Left lobe of liver (tissue), 2 donors: ENCODE measurements at regions not wholly inside any gene's neighbourhood (a gene's known extent, or its start where the extent isn't known, plus 50 kb on each side); places are given as distances from the start of the nearest gene placed in this dataset.

Experiments used
- ATAC-seq: fragments of 200-7000 bp; cut with Tn5 transposase; one replicate; pipeline ENCODE4 v1.9.1; 2020; ENCODE audit warnings: mild to moderate bottlenecking, moderate library complexity
- DNase-seq: peaks from one replicate; pipeline ENCODE4 v3.0.0-alpha.2; 2020; ENCODE audit warnings: low spot score
- donor health status: DM: no; HTN: no; CAD: no; lungs with moderate emphysema.
- donor health status: DM: no; HTN: yes; CAD: no.

DNA sequence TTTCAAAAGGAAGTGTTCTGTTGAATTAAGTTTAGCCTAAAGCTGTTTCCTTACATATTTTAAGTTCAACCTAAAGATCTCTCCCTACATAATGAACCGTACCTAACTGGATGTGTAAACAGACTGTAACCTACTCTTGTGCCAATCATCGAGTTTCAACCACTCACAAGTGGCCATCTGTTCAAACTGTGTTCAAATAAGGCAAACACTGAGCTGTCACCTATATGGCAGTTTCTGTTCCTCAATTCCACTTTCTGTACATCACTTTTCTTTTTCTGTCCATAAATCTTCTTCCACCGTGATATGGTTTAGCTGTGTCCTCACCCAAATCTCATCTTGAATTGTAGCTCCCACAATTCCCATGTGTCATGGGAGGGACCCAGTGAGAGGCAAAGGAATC lies 428.6 kb downstream of the HACE1 start:
- DNase-seq: no peak
- no peak for ATAC-seq

DNA sequence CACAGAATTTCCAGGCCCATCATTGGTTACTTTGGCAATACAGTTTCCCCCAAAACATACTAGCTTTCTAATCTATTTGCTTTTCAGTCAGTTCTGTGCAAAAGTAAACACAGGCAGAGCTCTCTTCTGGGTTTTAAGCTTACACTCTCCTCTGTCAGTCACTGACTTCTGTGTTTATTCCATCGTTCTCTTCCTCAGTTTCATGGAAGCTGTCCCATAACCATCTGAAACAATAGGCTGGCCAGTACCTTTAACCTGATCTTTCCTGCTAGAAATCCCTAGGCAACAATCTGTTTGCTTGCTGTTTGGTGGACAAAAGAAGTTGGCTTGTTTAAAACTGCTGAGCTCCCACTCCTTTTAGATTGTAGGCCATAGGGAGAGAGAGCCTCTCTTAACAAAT lies 431.5 kb downstream of the HACE1 start:
- no peak for ATAC-seq

DNA sequence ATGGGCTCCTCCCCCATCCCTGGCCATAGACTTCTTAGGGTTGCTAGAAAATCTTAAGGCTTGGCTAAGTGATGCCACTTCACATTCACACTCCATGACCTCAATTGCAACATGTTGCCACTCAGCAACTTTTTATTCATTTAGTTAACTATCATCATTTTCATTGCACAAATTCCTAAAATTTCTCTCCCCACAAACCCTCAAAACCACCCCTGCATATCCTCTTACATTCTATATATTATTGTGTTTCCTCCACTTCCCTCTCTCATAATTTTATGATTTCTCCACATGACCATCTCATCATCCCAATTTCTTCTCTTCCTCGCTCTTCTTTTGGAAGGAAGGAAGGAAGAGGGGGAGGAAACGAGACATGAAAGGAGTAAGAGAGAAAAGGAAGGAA lies 436.0 kb downstream of the HACE1 start:
- DNase-seq (no peak), ATAC-seq (no peak)

More for the DNA sequence above, 431.5 kb downstream of the HACE1 start:
- no peak for DNase-seq

DNA sequence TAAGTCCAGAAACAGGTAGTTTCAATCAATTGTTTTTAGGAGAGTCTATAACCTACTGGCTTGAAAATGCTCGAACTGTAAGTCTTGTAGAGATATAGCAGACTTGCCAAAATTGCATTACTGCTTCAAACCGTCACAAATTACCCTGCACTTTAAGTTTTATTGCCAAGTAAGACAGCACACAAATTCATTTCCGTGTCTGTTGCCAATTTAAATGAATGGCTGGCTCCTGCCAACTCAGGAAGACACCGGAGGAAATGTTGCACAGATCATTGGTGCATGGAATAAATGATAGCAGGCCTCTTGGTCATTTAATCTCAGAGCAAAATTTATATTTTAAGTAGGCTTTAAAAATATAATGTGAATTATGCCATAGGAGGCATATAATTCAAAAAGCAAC lies 438.1 kb downstream of the HACE1 start:
- DNase-seq (no peak), ATAC-seq (no peak)

DNA sequence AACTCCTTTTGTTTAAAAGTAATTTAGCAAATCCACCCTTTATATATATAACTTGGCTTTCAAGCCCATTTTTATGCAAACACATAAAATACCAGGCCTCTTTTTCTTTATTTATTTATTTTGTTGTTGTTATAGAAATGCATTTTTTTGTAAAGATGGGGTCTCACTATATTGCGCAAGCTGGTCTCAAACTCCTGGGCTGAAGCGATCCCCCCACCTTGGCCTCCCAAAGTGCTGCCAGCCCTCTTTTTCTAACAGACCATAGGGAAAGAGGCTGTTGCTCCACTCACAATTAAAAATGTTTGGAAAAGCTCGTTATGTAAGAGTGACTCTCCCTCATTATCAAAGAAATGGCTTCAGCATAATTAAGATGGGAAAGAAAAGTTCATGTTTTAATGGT lies 440.9 kb downstream of the HACE1 start:
- DNase-seq (no peak), ATAC-seq (no peak)

DNA sequence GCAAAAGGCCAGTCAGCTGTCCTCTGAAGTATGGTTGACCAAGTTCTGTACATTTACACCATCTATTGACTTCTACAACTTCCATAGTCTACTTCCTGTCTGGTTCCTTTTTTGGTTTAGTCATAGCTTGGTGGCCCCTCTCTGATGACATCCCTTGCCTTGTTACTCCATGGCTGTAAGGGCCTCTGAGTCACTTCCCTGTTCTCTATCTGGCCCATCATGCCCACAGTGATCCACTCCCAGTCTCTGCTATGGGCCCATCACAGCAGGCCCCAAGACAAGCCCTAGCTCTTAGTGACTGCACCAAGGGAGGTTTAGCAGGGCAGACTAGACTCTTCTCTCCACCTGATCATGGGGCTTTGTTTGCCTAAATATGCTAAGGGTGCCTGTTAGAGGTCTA lies 441.6 kb downstream of the HACE1 start:
- ATAC-seq: no peak
- no peak for DNase-seq

DNA sequence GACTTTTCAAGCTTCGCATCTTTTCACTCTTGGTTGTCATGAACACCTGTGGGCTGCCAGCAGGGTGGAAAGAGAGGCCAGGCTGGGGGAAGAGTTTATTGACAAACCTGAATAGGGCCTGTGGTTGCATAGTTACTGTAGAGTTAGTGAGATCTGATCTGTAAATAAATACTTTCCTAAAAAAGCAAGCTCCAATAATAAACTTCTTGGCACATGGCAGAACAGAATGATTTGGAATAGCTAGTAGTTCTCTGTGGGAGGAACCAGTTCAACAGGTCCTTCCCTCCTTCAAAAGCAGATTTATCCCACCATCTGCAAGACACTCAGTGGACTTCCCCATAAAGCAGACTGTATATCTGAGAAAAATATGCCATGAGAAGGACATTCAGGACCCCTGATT lies 445.0 kb downstream of the HACE1 start:
- no peak for ATAC-seq
- DNase-seq: no peak

DNA sequence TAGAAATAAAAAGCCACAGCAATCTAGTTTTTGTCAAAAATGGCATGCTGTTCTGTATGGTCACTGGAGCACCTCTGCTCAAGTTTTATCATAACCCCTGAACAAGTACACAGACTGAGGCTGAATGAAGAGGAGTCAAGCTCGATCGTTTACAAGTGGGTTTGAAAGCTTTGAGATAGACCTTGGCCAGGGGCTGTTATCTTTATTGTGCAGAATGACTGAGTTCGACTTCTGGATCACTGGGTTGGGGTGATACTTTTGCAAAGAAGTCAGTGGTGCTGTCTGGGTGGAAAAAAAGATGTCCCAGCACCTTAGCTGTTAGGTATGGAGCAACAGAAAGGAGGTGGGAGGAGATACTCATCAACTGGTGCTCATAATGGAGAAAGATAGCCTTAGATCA lies 446.0 kb downstream of the HACE1 start:
- ATAC-seq: no peak
- DNase-seq: no peak

DNA sequence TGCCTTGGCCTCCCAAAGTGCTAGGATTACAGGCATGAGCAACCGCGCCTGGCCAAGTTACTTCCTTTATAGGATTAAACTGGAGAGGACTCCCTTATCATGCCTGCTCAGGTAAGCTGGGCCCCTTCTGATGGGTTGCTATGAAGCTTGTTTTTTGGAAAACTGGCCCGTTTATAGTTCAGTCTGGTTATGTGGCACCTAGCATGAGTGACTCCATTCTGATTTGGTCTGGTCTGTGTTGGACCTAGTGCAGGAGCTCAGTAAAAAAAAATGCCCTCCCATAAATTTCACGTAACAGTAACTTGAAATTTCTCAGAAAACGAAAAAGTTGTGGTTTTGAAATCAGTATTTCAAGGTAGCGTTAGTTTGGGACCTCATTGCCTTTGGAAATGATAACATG lies 448.4 kb downstream of the HACE1 start:
- DNase-seq: no peak
- ATAC-seq: no peak

DNA sequence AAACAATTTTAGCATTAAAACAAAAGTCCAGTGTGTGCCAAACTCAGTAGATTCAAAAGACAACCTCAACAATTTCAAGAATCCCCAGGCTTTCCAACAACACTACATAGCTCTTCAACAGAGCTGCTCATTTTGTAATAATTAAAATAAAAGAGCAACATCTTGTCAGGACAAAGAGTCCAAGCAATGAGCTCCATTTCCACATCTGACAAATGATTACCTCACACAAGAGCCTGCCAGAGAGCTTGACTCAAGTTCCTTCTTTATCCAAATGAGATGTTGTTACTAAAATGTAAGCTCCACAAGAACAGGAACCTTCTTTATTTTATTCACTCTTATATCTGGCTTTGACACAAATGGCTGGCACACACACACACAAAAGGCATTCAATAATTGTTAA lies 449.8 kb downstream of the HACE1 start:
- no peak for ATAC-seq
- DNase-seq: no peak

DNA sequence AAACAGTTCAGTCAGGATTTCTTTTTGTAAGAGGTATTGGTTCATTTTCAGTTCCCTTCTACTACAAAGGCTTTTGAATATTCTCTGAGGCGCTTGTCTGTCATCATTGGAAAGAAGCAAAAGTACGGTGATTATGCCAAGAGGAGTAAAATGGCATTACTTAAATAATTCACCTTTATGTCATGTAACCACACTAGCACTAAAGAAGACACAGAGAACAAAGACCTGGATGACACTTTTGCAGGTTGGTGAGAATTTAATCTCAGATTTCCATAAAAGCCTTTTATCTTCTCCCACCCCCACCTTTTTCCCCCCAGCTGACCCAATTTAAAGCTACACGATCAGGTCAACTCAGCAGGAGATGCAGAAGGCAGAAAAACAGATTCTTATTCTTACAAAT lies 451.8 kb downstream of the HACE1 start:
- no peak for DNase-seq

DNA sequence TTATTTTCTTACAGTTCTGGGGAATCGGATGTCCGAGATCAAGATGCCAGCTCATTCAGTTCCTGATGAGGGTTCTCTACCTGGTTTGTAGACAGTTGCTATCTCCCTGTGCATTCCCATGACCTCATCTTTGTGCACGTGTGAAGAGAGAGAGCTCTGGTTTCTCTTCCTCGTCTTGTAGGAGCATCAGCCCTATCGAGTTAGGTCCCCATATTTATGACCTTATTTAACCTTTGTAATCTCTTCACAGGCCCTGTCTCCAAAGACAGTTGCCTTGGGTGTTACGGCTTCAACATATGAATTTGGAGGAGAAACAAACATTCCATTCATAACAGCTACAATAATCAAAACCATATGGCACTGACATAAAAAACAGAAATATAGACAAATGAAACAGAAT lies 455.3 kb downstream of the HACE1 start:
- ATAC-seq (no peak), DNase-seq (no peak)

More for the DNA sequence above, 451.8 kb downstream of the HACE1 start:
- ATAC-seq: no peak

DNA sequence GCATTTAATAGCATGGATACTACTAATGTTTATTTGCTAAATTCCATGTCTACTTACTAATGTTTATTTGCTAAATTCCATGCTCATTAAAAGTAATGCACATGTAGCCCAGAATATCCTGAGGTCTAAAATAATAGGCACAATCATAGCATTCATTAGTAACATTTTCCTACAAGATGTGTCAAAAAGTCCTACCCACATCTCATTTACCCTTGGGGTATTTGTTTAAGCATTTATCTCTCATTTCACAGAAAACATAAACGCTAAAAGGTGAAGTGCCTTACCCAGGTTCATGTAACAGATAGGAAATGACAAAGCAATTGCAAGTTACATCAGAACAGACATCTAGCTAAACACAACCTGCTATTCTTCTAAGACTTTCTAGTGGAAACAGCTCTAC lies 457.1 kb downstream of the HACE1 start:
- DNase-seq (no peak), ATAC-seq (no peak)

DNA sequence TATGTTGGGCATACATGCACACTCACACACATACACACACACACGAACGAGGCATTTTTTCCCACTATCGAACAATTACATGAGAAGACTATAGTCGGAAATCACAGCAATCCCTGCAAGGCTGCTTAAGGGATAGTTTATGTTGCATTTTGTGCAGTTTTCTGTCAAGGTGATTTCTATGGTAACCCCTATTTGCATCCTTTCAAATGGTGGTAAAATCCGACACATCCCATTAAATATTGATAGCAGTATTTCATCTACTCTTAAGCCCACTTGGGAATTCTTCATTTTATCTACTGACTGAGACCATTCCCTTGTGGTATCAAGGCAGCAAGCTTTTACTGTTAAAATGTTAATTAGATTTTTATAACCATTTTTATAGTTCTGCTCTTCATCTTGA lies 457.8 kb downstream of the HACE1 start:
- DNase-seq: no peak
- ATAC-seq: no peak

DNA sequence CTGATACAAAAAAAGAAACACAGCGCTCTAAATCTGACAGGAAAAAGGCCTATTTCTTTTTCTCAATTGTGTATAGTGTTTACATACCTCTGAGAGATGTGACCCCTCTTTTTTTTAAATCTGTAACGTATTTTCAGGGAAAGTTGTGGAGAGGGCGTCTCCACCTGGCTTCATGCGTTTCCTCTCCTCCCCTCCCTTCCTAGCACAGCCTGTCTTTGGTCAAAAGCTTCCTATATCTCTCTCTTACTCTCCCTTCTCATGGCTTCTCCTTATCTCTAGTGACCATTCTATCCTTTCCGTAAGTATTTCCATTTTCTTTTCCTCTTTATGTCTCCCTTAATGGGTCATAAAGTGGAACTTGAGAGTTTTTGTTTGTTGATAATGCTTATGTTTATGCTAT lies 458.9 kb downstream of the HACE1 start:
- no peak for DNase-seq
- ATAC-seq: no peak

DNA sequence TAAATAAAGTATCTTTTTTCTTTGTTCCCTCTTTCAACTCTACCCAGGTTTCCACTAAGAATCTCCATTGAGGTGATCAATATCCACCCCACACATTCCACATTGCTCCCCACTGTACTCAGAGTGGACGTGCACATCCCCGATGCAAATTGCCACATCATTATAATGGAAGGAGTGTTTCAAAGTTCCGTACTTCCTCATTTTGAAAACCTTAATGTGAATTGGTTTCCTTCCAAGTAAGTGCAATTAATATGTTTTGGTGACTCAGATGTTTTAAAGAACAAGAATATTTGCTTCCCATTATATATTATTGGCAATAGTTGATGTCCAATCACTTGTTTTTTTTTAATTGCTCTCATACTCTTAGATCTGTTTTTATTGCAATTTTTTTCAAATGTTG lies 463.6 kb downstream of the HACE1 start:
- ATAC-seq: no peak

DNA sequence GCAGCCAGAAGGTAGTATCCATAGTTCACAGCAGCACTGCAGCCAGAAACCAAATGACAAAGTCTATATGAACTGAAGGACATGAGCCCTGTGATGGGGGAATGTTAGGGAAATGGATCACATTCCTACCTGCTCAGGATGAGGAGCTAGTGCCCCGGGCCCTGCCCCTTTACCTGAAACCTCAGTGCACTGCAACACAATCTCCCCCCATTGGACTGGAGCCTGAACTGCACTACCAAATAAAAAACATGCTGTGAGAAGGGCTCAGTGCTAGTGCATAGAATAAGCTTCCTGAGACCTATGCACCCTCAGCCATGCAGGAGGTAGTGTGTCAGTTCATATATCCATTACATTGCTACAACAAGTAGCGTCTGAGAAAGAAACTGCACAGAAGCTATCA lies 477.8 kb downstream of the HACE1 start:
- ATAC-seq: no peak
- no peak for DNase-seq

More for the DNA sequence above, 463.6 kb downstream of the HACE1 start:
- DNase-seq: no peak

DNA sequence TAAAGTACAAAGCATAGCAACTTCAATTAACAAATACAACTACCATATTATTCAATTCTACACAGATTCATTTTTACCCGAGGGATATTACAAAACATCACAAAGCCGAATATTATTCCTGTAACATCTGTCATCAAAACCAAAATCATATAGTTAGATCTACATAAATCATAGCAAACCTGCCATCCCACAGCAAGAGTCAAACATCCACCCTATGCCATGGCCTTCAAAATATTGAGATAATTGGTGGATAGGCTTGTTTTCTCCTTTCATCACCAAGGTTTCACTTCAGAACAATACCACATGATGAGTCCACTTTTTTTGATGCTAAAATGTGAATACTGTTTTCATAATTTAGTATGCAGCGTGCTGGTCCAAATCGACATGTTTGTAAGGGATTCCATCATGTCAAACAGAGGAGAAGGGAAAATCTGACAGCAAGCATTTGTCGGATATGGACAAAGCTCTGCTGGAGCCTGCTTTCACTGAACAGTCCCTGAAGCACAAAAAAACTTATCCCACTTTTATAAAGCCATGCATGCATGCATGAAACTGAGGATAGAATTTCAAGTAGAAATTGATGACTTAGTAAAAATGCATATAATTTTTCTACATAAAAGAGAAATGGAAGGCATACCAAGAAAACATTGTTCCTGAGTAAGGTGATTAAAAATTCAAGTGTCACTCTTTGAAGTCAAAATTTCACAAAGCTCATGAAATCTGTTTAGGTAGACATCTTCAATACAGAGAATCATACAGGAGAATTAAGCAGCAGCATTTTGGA lies 494.1 kb downstream of the HACE1 start:
- no peak for DNase-seq
- no peak for ATAC-seq

DNA sequence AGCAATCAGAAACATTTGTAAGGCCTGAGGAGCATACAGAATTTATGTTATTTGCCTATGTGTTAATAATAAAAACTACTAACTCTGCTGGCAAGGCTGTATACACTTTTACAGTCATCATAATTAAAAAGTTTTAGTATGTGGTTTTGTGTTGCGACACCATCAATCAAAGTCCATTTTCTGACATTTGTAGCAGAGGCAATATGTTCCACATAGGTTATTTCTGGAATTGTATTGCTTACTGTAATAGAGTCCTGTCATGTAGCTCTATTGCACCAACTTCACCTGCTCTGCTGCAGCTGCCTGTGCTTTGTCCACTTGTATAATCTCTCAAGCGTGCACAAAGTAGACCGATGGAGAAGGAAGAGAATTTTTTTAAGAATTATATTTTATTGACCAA lies 501.8 kb downstream of the HACE1 start:
- DNase-seq (no peak), ATAC-seq (no peak)

DNA sequence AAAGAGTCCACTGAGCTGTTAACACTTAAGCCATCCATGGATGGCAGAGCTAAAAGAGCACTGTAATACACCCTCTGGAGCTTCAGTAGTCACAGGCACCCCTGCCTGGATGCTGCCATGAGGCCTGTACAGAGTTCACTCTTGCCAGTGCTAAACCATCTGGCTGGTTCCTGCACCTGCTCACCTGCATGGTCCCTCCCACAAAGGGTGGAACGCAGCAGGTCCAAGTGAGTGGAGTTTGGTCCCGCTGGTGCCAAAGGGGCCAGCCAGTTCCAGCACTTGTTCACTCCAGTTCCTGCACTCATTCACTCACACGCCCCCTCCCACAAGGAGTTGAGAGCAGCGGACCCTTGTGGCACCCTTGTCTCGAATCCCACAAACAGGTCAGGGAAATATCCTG lies 503.5 kb downstream of the HACE1 start:
- ATAC-seq (no peak), DNase-seq (no peak)

DNA sequence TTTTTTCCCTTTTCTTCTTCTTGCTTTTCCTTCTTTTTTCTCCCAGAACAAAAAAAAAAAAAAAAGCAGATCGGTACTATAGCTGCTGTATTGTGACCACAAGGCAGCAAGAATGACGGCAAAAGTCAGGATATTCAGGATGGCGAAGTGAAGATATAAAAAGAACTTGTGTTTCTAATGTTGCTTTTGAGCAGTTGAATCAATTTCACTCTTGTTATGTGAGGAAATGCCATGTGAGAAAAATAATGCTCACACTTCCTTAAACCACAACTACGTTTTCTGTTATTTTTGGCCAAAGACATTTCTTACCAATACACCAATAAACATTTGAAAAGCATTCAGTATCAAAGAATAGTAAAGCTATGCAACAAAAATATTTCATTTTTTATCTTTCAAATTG lies 510.5 kb downstream of the HACE1 start:
- no peak for DNase-seq
- no peak for ATAC-seq

DNA sequence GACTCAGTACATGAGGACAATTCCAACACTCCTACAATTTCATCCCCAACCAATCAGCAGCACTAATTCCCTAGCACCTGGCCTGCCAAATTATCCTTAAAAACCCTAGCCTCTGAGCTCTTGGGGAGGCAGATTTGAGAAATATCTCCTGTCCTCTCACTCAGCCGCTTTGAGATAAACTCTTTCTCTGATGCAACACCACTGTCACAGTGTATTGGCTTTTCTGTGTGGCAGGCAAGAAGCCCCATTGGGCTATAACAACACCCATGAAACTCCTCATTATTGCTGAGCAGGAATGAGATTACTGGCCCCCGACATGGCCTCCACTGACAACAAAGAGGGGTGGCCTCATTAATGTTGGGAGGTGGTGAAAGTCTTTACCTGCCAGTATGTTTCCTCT lies 515.5 kb downstream of the HACE1 start:
- ATAC-seq (no peak), DNase-seq (no peak)

DNA sequence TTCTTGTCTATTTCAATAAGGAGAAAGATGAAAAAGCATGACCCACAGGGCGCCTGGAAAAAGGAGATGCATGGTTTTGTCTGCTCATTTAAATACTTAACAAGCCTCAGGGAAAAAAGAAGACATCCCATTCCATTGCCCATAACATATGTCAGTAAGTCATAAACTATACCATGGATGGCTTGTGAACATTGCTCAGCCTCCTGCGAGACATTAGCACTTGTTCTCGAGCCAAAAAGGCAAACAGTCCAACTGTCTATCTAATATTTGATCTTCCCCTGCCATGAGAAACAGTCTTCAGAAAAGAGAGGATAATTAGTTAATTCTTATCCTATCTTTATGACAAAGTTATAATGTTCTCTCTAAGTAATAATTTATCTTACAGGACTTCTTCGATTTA lies 527.4 kb downstream of the HACE1 start:
- no peak for DNase-seq
- no peak for ATAC-seq
